ENCODE measurements at regions not wholly inside any gene's neighbourhood (a gene's known extent, or its start where the extent isn't known, plus 50 kb on each side); places are given as distances from the start of the nearest gene placed in this dataset.

- in situ Hi-C loops (cut with MboI; ENCODE audit: low pct_unique_long_range_greater_than_20kb, low sequenced_read_pairs, unreplicated experiment): no loop called here
- TF ChIP-seq CTCF (IDR thresholded peaks at IDR 0.05; ENCODE audit: extremely low read depth, insufficient read depth, missing control alignments): no peak
- no peak for DNase-seq (ENCODE audit: low spot score)
Observed at GRCh38 chr16:48963306-48963705, 318.3 kb downstream of the CBLN1 start.

- TF ChIP-seq CTCF (IDR thresholded peaks at IDR 0.05; ENCODE audit: extremely low read depth, insufficient read depth, missing control alignments): no peak
- in situ Hi-C loops (cut with MboI; ENCODE audit: low pct_unique_long_range_greater_than_20kb, low sequenced_read_pairs, unreplicated experiment): no loop called here
- DNase-seq (ENCODE audit: low spot score): no peak
Observed at GRCh38 chr16:48961546-48961945, 320.1 kb downstream of the CBLN1 start.

GRCh38 chr16:48960830-48961229, 320.8 kb downstream of the CBLN1 start:
- no peak for TF ChIP-seq CTCF (IDR thresholded peaks at IDR 0.05; ENCODE audit: extremely low read depth, insufficient read depth, missing control alignments)
- in situ Hi-C loops (cut with MboI; ENCODE audit: low pct_unique_long_range_greater_than_20kb, low sequenced_read_pairs, unreplicated experiment): no loop called here
- DNase-seq (ENCODE audit: low spot score): no peak

- in situ Hi-C loops (cut with MboI; ENCODE audit: low pct_unique_long_range_greater_than_20kb, low sequenced_read_pairs, unreplicated experiment): no loop called here
- TF ChIP-seq CTCF (IDR thresholded peaks at IDR 0.05; ENCODE audit: extremely low read depth, insufficient read depth, missing control alignments): no peak
- no peak for DNase-seq (ENCODE audit: low spot score)
Observed at GRCh38 chr16:48959747-48960146, 321.9 kb downstream of the CBLN1 start.

- no peak for TF ChIP-seq CTCF (IDR thresholded peaks at IDR 0.05; ENCODE audit: extremely low read depth, insufficient read depth, missing control alignments)
- DNase-seq (ENCODE audit: low spot score): no peak
- in situ Hi-C loops (cut with MboI; ENCODE audit: low pct_unique_long_range_greater_than_20kb, low sequenced_read_pairs, unreplicated experiment): no loop called here
Observed at GRCh38 chr16:48959204-48959603, 322.4 kb downstream of the CBLN1 start.

- DNase-seq (ENCODE audit: low spot score): no peak
- in situ Hi-C loops (cut with MboI; ENCODE audit: low pct_unique_long_range_greater_than_20kb, low sequenced_read_pairs, unreplicated experiment): no loop called here
- TF ChIP-seq CTCF (IDR thresholded peaks at IDR 0.05; ENCODE audit: extremely low read depth, insufficient read depth, missing control alignments): no peak
Observed at GRCh38 chr16:48958681-48959080, 323.0 kb downstream of the CBLN1 start.

GRCh38 chr16:48956620-48957019, 325.0 kb downstream of the CBLN1 start:
- no peak for DNase-seq (ENCODE audit: low spot score)
- no peak for TF ChIP-seq CTCF (IDR thresholded peaks at IDR 0.05; ENCODE audit: extremely low read depth, insufficient read depth, missing control alignments)
- in situ Hi-C loops (cut with MboI; ENCODE audit: low pct_unique_long_range_greater_than_20kb, low sequenced_read_pairs, unreplicated experiment): no loop called here
